ENCODE measurements at regions not wholly inside any gene's neighbourhood (a gene's known extent, or its start where the extent isn't known, plus 50 kb on each side); places are given as distances from the start of the nearest gene placed in this dataset.

- no peak for TF ChIP-seq CTCF (IDR thresholded peaks at IDR 0.05)
- no peak for TF ChIP-seq POLR2A (IDR thresholded peaks at IDR 0.05)
- no peak for TF ChIP-seq POLR2AphosphoS5 (IDR thresholded peaks at IDR 0.05)
Observed at GRCh38 chr3:80097674-80098073, 329.9 kb upstream of the ROBO1 start.
